22Rv1 (cell line): ENCODE measurements at regions not wholly inside any gene's neighbourhood (a gene's known extent, or its start where the extent isn't known, plus 50 kb on each side); places are given as distances from the start of the nearest gene placed in this dataset.

Experiments
- ZFX ChIP-seq: fragments of 450-650 bp; IDR thresholded peaks from 2 replicates; pipeline ENCODE4 v1.6.1; 2017; ENCODE audit warnings: antibody characterized with exemption, borderline replicate concordance
- TF ChIP-seq, protein P1 (sequence below): fragments of 450-650 bp; IDR thresholded peaks from 2 replicates; pipeline ENCODE4 v1.5.1; 2017; ENCODE audit warnings: mild to moderate bottlenecking

DNA sequence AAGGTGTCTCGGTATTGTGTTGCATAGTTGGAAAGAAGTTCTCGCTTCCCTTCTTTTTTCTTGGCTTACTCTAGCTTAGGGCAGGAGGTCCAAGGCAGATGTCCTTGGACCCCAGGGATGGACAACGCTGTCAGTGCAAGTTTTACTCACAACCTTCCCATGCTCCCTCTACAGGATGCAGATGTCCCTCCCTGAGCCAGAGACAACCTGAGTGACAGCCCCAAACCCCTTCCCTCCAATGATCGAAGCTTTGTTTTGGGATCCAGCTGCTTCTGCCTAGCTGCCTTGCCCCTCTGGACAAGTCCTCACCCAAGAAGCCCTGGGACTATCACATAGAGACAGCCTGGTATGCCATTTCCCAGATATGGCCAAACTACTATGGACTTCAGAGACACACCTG is 112.0 kb upstream of the RAP1B start:
- TF ChIP-seq, protein P1, sequence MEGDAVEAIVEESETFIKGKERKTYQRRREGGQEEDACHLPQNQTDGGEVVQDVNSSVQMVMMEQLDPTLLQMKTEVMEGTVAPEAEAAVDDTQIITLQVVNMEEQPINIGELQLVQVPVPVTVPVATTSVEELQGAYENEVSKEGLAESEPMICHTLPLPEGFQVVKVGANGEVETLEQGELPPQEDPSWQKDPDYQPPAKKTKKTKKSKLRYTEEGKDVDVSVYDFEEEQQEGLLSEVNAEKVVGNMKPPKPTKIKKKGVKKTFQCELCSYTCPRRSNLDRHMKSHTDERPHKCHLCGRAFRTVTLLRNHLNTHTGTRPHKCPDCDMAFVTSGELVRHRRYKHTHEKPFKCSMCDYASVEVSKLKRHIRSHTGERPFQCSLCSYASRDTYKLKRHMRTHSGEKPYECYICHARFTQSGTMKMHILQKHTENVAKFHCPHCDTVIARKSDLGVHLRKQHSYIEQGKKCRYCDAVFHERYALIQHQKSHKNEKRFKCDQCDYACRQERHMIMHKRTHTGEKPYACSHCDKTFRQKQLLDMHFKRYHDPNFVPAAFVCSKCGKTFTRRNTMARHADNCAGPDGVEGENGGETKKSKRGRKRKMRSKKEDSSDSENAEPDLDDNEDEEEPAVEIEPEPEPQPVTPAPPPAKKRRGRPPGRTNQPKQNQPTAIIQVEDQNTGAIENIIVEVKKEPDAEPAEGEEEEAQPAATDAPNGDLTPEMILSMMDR = peak; percentile 39; the same call in 1 of the 2 replicates
- TF ChIP-seq ZFX = no peak
